LHCN-M2 (cell line): ENCODE measurements at regions not wholly inside any gene's neighbourhood (a gene's known extent, or its start where the extent isn't known, plus 50 kb on each side); places are given as distances from the start of the nearest gene placed in this dataset.
"Not testable (repeated sequence)": the region's sequence is repeated elsewhere in the genome, so short reads cannot be mapped to it uniquely, and the experiment has no call there.

Source experiments
- DNase-seq: peaks from one replicate; pipeline ENCODE4 v3.0.0-alpha.2; 2012; ENCODE audit warnings: low read depth

- no peak for DNase-seq
Observed at GRCh38 chr11:96447208-96448110, 57.6 kb downstream of the JRKL start.

DNA sequence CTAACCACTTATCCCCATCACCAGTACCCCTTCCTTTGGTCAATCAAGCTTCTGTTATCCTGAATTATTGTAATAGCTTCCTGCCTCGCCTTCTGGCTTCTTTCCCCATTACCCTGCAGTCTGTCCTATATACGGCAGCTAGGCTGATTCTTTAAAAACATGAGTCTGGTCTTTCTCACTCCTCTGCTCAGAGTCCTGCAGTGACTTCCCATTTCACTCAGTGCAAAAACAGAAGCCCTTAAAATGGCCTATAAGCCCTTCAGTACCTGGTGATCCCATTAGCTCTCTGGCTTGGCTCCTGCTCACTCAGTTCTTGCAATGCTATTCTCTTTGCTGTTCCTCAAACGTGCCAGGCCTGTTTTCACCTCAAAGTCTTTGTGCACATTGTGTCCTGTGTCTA is 58.4 kb downstream of the JRKL start:
- DNase-seq, result no peak

- no peak for DNase-seq
Observed at GRCh38 chr11:96456111-96456510, 66.3 kb downstream of the JRKL start.

DNA sequence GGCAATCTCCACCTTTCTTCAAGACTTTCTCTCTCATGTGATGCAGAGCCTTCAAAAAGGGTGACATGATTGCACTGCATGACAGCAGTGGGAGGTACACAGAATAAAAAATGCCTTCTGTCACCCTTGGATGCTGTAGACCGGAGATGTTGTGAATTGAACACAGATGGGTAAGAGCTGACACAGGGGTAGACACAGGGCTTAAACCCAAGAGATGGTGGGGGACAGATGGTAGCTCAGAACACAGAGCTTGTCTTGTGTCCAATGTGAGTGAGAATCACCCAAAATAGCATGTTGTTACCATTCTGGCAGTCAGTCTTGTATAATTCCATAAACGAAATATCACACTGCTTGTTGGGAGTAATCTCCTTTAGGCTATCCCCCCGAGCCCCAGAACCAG is 69.9 kb downstream of the JRKL start:
- no peak for DNase-seq

DNA sequence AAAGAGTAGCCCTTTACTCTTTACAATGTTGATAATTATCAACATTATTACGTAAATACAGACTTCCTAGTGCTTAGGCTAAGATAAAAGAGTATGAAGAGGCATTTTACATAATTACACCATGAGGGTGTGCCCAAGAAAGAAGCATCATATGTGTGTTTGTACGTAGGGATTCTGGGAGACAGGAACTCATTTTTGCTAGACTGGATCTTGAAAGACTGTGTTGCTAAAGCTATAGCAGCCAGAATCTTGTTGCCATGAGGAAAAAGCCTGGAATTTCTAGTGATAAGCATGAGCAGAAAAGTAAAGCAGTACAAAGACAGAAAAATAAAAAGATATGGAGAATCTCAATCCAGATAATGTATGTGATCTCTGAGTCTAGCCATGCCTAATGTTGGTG is 72.1 kb downstream of the JRKL start:
- DNase-seq, result no peak

DNA sequence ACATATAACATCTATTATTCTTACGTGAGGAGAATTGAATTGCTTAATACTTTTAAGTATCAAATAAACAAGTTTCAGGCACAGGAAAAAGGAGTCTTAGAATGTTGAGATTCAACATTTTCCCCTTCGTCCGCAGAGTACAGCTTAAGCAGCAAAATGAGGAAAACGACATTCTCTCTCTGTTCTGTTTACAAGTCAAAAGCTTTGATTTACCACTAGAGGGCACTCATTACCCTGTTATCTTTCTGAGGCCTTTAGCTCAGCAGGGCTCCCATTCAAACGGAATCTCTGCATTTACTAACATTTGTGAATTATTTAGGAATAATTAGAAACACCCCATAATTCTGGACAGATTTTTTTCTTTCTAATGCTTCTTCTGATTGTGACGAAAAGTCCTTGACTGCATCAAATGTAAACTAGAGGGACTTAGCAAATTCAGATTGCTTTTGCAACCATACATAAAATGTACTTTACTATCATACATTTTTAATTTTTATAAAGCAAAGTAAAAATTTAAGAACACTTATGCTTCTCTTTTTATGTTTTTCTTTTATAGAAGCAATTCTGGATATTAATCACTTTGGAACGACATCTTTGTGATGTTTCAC is 75.0 kb downstream of the JRKL start:
- DNase-seq, result peak; percentile 72

GRCh38 chr11:96465512-96465911 is 75.7 kb downstream of the JRKL start:
- DNase-seq, result no peak

GRCh38 chr11:96466607-96467006 is 76.8 kb downstream of the JRKL start:
- DNase-seq, result no peak

GRCh38 chr11:96469776-96470175 is 80.0 kb downstream of the JRKL start:
- no peak for DNase-seq

GRCh38 chr11:96470521-96470920 is 80.7 kb downstream of the JRKL start:
- no peak for DNase-seq

GRCh38 chr11:96472085-96472484 is 82.3 kb downstream of the JRKL start:
- DNase-seq, result no peak

DNA sequence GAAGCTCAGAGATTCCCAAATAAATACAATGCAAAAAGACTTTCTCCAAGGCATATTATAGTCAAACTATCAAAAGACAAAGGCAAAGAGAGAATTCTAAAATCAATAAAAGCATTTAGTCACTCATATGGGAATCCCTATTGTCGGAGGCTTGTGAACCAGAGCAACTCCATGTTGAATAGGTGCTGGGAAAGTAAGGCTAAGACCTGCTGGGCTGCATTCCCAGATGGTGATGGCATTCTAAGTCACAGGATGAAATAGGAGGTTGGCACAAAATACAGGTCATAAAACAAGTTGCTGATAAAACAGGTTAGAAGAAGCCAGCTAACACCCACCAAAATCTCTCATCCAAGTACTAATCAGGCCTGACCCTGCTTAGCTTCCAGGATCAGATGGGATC is 84.5 kb downstream of the JRKL start:
- no peak for DNase-seq

DNA sequence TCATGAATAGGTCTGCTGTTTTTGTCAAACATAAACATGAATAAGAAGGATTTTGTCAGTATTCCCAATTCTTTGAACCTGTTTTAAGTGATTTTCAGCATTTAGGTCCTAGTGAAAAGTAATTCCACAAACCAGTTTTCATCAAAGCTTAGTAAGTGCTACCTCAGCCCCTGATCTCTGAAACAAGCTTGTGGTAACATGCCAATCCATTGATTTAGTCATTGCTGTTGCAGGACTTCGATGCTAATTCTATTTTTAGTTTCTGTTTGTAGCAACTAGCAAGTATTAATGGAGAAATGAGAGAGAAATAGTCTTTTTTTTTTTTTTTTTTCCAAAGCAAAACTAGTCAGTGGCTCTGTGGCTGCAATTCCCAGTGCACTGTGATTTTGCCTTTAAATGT is 91.4 kb downstream of the JRKL start:
- no peak for DNase-seq

DNA sequence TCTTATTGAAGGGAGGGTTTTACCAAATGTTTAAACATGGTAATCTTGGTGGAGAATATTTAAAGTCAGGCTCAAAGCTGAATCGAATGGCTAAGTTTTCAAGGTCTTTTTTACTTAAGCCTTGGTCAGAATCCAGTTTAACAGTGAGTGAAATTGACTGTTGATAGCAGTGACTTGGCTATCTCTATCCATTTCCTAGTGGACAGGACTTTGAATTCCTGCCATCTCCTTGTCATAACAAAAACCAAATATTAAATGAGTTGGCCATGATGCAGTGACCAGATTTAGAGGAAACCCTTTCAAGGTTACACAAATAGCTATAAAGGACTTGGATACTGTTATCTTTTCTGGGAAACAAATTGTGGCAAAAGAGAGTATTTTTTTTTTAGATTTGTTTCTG is 92.0 kb downstream of the JRKL start:
- no peak for DNase-seq

DNA sequence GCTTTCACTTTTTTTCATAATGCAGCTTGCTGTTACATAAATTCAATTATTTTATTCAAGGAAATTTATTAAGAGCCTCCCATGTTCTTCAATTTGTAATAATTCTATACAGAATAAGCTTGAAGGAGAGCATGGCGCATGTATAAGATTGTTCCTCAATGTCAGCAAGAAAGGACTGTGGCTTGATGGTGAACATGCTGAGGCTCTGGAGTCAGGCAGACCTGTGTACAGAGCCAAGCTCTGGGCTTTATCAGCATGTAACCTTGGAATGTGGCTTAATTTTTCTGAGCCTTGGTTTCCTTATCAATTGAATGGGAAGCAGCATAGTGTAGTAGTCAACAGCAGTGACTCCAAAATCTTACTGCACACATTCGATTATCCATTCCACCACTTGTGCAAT is 92.4 kb downstream of the JRKL start:
- DNase-seq, result no peak

DNA sequence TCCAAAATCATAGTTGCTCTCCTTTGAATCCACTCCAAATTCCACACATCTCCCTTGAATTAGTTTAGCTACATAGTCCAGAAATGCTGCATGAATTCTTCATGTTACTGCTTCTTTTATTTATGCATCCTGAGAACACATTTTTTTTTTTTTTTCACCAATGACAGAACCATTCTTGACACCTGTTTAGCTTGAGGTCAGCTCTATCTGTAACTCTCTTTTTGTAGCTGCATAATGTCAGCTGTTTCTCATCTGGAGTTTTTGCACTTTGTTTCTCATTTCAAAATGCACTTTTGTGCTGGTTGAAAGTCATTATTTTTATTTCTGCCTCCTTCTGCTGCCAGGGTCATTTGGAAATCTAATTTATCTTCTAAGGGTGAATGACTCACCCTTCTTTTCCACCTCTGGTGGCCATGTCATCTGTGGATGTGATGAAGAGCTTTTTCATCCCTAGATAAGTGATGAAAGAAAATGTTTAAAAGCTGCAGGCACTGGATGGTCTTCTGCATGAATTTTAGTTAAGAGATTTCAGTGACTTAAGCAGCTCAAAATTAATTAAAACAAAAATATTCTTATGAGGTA is 93.7 kb downstream of the JRKL start:
- DNase-seq, result no peak

- DNase-seq, result no peak
Observed at GRCh38 chr11:96484361-96484760, 94.5 kb downstream of the JRKL start.

GRCh38 chr11:96486890-96487611 is 97.2 kb downstream of the JRKL start:
- no peak for DNase-seq

- DNase-seq, result not testable (repeated sequence)
Observed at GRCh38 chr11:96488911-96489310, 99.1 kb downstream of the JRKL start.

DNA sequence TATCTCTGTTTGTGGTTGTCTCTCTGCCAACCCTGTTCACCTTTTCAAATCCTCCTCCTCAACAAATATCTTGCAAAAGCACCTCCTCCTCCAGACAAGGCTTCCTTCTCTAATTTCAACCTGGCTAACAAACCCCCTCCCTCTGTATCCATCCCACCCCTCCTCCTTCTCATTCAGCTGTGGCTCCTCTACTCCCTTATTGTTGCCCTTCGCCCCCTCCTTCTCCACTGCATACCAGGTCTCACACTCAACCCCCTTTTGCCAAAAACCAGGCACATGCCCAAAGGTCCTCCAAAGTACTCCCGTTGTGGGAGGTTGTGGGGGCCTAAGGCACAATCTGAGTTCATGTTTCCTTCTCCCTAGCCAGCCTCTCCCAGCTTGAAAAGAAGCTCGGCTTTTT is 110.6 kb downstream of the JRKL start:
- no peak for DNase-seq

DNA sequence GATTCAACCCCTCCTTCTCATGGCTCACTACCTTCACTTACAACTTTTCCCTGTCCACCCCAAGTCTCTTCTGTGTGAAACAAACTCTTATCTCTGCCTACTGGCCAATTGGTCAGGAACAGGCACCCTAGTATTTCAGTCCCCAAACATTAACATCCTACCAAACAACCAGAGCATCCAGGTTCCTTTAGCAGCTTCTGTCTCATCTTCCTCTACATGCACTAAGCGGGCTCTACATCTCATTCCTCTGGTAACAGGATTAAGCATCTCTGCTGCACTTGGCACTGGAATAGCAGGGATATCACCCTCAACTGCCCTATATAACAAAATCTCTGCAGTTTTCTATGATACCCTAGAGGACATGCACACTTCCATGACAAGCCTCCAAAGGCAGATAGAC is 116.2 kb downstream of the JRKL start:
- no peak for DNase-seq

- DNase-seq, result no peak
Observed at GRCh38 chr11:96506953-96507354, 117.1 kb downstream of the JRKL start.
